ENCODE measurements at regions not wholly inside any gene's neighbourhood (a gene's known extent, or its start where the extent isn't known, plus 50 kb on each side); places are given as distances from the start of the nearest gene placed in this dataset.

DNA sequence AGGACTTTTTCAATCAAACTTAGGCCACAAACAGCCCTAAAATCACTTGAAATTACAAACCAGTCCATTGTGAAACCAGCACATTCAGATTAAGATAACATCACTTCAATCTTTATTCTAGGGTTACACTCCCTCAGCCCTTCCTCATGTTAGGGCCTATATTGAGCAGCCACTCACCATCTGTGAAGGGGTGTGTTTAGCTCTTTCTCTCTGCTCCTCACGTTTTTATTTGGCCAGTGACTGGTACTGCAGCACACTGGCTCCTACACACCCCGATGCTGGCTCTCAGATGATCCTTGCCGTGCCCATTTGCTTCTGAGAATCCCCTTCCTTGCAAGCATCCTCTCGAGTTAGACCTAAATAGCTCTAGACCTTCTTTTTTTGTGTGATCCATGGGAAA lies 604.5 kb downstream of the INHBA start:
- Histone ChIP-seq H3K36me3 (ENCODE audit: insufficient read depth, low read length) (no peaks in the 10 kb centered on the region), H3K4me1 (ENCODE audit: low read length) (no peaks in the 10 kb centered on the region), H3K4me2 (ENCODE audit: low read depth, low read length, poor library complexity, severe bottlenecking) (no peak overlapping the region), H4K20me1 (ENCODE audit: insufficient read depth, low read depth, low read length) (no peaks in the 10 kb centered on the region), H3K9me3 (ENCODE audit: low read length) (no peaks in the 10 kb centered on the region), H3K27me3 (ENCODE audit: low read length) (no peaks in the 10 kb centered on the region), H3K27ac (ENCODE audit: low read length) (no peak overlapping the region), H3K79me2 (ENCODE audit: low read length) (no peaks in the 10 kb centered on the region), H3K9ac (ENCODE audit: low read length) (no peak overlapping the region), H3K9me2 (replicated peaks; ENCODE audit: insufficient read depth, low read length) (no peaks in the 10 kb centered on the region), H3K4me3 (ENCODE audit: low read length) (no peak overlapping the region), H2AFZ (ENCODE audit: low read length) (no peak overlapping the region)
- DNase-seq: no peak

DNA sequence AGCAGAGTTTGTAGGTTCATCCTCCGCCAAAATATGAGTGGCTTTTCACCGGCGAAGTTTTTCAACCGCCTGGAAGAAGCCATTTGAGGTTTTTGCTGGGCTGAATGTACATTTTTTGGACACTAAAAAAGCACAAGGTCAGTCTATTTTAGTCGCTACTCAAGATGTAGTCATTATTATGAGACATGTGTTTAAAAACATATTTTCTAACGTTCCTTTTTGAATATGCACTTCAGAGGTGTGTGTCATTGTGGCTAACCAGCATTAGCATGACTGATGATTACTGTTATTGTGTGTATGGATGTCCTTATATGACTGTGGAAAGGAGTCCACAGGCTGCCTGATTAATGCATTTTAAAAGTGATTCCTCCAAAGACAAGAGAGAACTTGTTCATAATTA lies 605.4 kb downstream of the INHBA start:
- Histone ChIP-seq H3K4me1 (ENCODE audit: low read length) (no peaks in the 10 kb centered on the region), H3K9me3 (ENCODE audit: low read length) (no peaks in the 10 kb centered on the region), H3K27me3 (ENCODE audit: low read length) (no peaks in the 10 kb centered on the region), H4K20me1 (ENCODE audit: insufficient read depth, low read depth, low read length) (no peaks in the 10 kb centered on the region), H3K4me3 (ENCODE audit: low read length) (no peak overlapping the region), H3K36me3 (ENCODE audit: insufficient read depth, low read length) (no peaks in the 10 kb centered on the region), H2AFZ (ENCODE audit: low read length) (no peak overlapping the region), H3K79me2 (ENCODE audit: low read length) (no peaks in the 10 kb centered on the region), H3K27ac (ENCODE audit: low read length) (no peak overlapping the region), H3K9ac (ENCODE audit: low read length) (no peak overlapping the region), H3K4me2 (ENCODE audit: low read depth, low read length, poor library complexity, severe bottlenecking) (no peak overlapping the region), H3K9me2 (replicated peaks; ENCODE audit: insufficient read depth, low read length) (no peaks in the 10 kb centered on the region)
- no peak for DNase-seq

DNA sequence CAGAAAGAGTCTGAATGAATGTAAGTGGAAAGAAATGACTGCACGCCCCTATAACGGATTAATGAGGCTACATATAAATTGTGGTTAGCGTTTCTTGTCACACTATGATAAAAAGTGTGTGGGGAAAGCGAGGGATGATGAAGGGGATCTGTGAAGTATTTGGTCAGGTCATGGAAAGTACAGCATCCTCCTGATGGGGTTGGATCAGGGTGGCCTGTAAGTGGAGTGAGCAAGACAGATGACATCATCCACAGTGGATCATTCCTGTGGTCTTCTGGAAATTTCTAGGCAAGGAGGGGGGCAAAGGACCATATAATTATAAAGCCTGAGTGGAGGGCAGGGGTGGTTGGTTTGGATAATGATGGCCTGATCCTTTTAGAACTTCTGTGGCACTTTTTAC lies 606.0 kb downstream of the INHBA start:
- no peak overlapping the region for H3K27ac ChIP-seq (ENCODE audit: low read length)
- H3K9ac ChIP-seq (ENCODE audit: low read length): no peak overlapping the region
- H3K4me3 ChIP-seq (ENCODE audit: low read length): no peak overlapping the region
- H3K9me2 ChIP-seq (replicated peaks; ENCODE audit: insufficient read depth, low read length): no peaks in the 10 kb centered on the region
- no peak for DNase-seq
- H2AFZ ChIP-seq (ENCODE audit: low read length): no peak overlapping the region
- H3K79me2 ChIP-seq (ENCODE audit: low read length): no peaks in the 10 kb centered on the region
- H3K4me1 ChIP-seq (ENCODE audit: low read length): no peaks in the 10 kb centered on the region
- no peaks in the 10 kb centered on the region for H3K36me3 ChIP-seq (ENCODE audit: insufficient read depth, low read length)
- H3K4me2 ChIP-seq (ENCODE audit: low read depth, low read length, poor library complexity, severe bottlenecking): no peak overlapping the region
- H3K9me3 ChIP-seq (ENCODE audit: low read length): no peaks in the 10 kb centered on the region
- H4K20me1 ChIP-seq (ENCODE audit: insufficient read depth, low read depth, low read length): no peaks in the 10 kb centered on the region
- H3K27me3 ChIP-seq (ENCODE audit: low read length): no peaks in the 10 kb centered on the region

DNA sequence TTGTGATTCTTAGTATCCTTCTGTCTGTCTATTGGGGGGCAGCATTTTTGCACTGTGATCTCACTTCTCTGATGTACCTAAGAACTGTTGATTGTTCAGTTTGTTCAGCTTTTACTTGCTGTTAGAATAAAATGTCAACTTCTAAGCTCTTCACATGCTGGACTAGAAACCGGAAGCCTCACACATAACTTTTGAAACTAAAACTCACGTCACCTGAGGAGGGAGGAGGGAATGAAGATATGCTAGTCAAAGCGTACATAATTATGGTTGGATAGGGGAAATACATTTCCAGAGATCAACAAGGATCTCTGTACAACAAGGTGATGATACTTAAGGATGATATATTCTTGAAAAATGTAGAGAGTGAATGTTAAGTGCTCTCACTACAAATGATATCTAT lies 609.7 kb downstream of the INHBA start:
- Histone ChIP-seq H3K79me2 (ENCODE audit: low read length) (no peaks in the 10 kb centered on the region), H4K20me1 (ENCODE audit: insufficient read depth, low read depth, low read length) (no peaks in the 10 kb centered on the region), H3K27me3 (ENCODE audit: low read length) (no peaks in the 10 kb centered on the region), H3K9ac (ENCODE audit: low read length) (no peak overlapping the region), H3K4me2 (ENCODE audit: low read depth, low read length, poor library complexity, severe bottlenecking) (no peak overlapping the region), H3K9me2 (replicated peaks; ENCODE audit: insufficient read depth, low read length) (no peaks in the 10 kb centered on the region), H3K4me3 (ENCODE audit: low read length) (no peak overlapping the region), H3K36me3 (ENCODE audit: insufficient read depth, low read length) (no peaks in the 10 kb centered on the region), H3K4me1 (ENCODE audit: low read length) (no peaks in the 10 kb centered on the region), H3K9me3 (ENCODE audit: low read length) (no peaks in the 10 kb centered on the region), H2AFZ (ENCODE audit: low read length) (no peak overlapping the region), H3K27ac (ENCODE audit: low read length) (no peak overlapping the region)
- no peak for DNase-seq

DNA sequence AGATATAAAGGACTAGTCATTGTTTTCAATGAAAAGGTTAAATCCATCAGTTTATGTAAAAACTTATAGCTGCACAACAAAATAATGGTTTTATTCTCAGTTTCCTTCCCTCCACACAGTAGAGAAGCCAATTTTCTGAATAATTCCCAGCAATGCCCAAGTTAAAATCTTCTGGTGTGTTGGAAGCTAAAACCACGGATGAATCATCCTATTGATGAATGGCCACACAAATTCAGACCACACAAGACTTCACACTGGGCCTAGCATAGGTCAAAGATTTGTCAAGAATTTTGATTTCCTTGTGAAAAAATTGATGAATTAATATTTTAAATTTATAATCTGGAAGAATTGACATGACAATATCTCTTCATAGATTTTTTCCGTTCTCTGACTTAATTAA lies 617.6 kb downstream of the INHBA start:
- H3K9me3 ChIP-seq (ENCODE audit: low read length): no peaks in the 10 kb centered on the region
- H2AFZ ChIP-seq (ENCODE audit: low read length): no peak overlapping the region
- H3K4me1 ChIP-seq (ENCODE audit: low read length): no peaks in the 10 kb centered on the region
- no peak overlapping the region for H3K9ac ChIP-seq (ENCODE audit: low read length)
- no peaks in the 10 kb centered on the region for H3K36me3 ChIP-seq (ENCODE audit: insufficient read depth, low read length)
- H3K27me3 ChIP-seq (ENCODE audit: low read length): no peaks in the 10 kb centered on the region
- H3K27ac ChIP-seq (ENCODE audit: low read length): no peak overlapping the region
- no peak overlapping the region for H3K4me3 ChIP-seq (ENCODE audit: low read length)
- no peak overlapping the region for H3K4me2 ChIP-seq (ENCODE audit: low read depth, low read length, poor library complexity, severe bottlenecking)
- no peak for DNase-seq
- H3K79me2 ChIP-seq (ENCODE audit: low read length): no peaks in the 10 kb centered on the region
- H4K20me1 ChIP-seq (ENCODE audit: insufficient read depth, low read depth, low read length): no peaks in the 10 kb centered on the region
- H3K9me2 ChIP-seq (replicated peaks; ENCODE audit: insufficient read depth, low read length): no peaks in the 10 kb centered on the region

DNA sequence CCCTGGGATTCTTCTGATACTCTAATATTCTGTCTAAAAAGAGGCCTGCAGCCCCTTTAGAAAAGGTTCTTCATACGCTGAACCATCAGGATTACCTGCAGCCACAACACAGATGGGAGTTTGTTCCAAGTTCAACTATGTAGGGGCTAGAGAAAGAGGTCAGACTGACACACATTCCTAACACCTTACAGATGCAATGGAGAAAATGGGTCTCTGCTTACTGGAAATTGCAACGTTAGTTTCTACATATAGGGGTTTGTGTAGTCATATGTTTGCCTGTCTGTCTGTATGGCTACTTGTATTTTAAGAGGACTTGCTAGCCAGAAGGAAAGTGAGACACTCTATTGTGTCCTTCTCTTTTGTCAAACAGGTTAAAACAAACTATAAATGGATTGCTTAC lies 618.5 kb downstream of the INHBA start:
- Histone ChIP-seq H3K9me3 (ENCODE audit: low read length) (no peaks in the 10 kb centered on the region), H3K9ac (ENCODE audit: low read length) (no peak overlapping the region), H4K20me1 (ENCODE audit: insufficient read depth, low read depth, low read length) (no peaks in the 10 kb centered on the region), H3K9me2 (replicated peaks; ENCODE audit: insufficient read depth, low read length) (no peaks in the 10 kb centered on the region), H3K4me2 (ENCODE audit: low read depth, low read length, poor library complexity, severe bottlenecking) (no peak overlapping the region), H3K79me2 (ENCODE audit: low read length) (no peaks in the 10 kb centered on the region), H3K4me1 (ENCODE audit: low read length) (no peaks in the 10 kb centered on the region), H2AFZ (ENCODE audit: low read length) (no peak overlapping the region), H3K36me3 (ENCODE audit: insufficient read depth, low read length) (no peaks in the 10 kb centered on the region), H3K4me3 (ENCODE audit: low read length) (no peak overlapping the region), H3K27me3 (ENCODE audit: low read length) (no peaks in the 10 kb centered on the region), H3K27ac (ENCODE audit: low read length) (no peak overlapping the region)
- no peak for DNase-seq

DNA sequence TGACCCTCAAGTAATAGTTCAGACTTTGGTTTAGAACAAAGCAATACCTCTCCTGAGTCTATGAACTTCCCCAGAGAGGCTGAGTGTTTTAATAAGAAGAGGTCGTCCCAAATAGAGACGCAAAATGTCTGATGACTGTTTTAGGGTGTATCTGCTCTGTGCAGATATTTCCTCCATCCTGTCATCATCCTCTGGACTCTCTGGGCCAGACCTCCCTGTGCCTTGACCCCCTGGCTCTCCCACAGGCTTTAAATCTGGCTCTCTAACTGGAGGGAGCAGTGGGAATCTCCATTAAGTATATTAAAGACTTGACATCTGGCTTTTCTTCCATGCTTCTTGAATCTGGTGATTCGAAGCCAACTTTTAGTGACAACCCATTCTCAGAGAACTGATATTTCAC lies 633.3 kb downstream of the INHBA start:
- no peaks in the 10 kb centered on the region for H3K4me1 ChIP-seq (ENCODE audit: low read length)
- H3K27me3 ChIP-seq (ENCODE audit: low read length): no peaks in the 10 kb centered on the region
- DNase-seq: no peak
- no peaks in the 10 kb centered on the region for H4K20me1 ChIP-seq (ENCODE audit: insufficient read depth, low read depth, low read length)
- H3K9me2 ChIP-seq (replicated peaks; ENCODE audit: insufficient read depth, low read length): peaks cover 6% of the 10 kb centered on the region; the same call in 1 of the 2 replicates
- H3K4me3 ChIP-seq (ENCODE audit: low read length): no peak overlapping the region
- H3K27ac ChIP-seq (ENCODE audit: low read length): no peak overlapping the region
- no peaks in the 10 kb centered on the region for H3K9me3 ChIP-seq (ENCODE audit: low read length)
- H3K9ac ChIP-seq (ENCODE audit: low read length): no peak overlapping the region
- no peaks in the 10 kb centered on the region for H3K36me3 ChIP-seq (ENCODE audit: insufficient read depth, low read length)
- no peaks in the 10 kb centered on the region for H3K79me2 ChIP-seq (ENCODE audit: low read length)
- no peak overlapping the region for H3K4me2 ChIP-seq (ENCODE audit: low read depth, low read length, poor library complexity, severe bottlenecking)
- no peak overlapping the region for H2AFZ ChIP-seq (ENCODE audit: low read length)

DNA sequence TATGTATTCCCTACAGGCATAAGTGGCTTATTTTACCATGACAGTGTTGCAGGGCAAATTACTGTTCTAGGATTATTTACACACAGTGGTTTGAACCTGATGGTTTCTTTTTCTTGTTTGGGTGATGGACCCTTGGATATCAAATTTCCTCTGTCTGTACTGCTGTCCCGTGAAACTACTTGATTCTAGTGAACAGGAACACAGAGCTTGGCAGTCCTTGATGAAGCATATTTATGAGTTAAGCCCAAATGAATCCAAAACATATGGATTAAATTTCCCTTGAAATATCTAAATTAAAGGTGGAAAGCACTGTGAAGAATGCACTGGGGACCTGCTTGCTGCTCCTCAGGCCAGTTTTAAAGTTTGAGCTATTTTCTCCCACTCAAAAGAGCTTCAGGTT lies 635.3 kb downstream of the INHBA start:
- Histone ChIP-seq H3K9me2 (replicated peaks; ENCODE audit: insufficient read depth, low read length) (peaks cover 6% of the 10 kb centered on the region; the same call in 1 of the 2 replicates), H3K27me3 (ENCODE audit: low read length) (no peaks in the 10 kb centered on the region), H4K20me1 (ENCODE audit: insufficient read depth, low read depth, low read length) (no peaks in the 10 kb centered on the region), H3K4me3 (ENCODE audit: low read length) (no peak overlapping the region), H3K36me3 (ENCODE audit: insufficient read depth, low read length) (no peaks in the 10 kb centered on the region), H3K9me3 (ENCODE audit: low read length) (no peaks in the 10 kb centered on the region), H3K9ac (ENCODE audit: low read length) (no peak overlapping the region), H3K27ac (ENCODE audit: low read length) (no peak overlapping the region), H3K4me1 (ENCODE audit: low read length) (no peaks in the 10 kb centered on the region), H2AFZ (ENCODE audit: low read length) (no peak overlapping the region), H3K79me2 (ENCODE audit: low read length) (no peaks in the 10 kb centered on the region), H3K4me2 (ENCODE audit: low read depth, low read length, poor library complexity, severe bottlenecking) (no peak overlapping the region)
- DNase-seq: no peak

DNA sequence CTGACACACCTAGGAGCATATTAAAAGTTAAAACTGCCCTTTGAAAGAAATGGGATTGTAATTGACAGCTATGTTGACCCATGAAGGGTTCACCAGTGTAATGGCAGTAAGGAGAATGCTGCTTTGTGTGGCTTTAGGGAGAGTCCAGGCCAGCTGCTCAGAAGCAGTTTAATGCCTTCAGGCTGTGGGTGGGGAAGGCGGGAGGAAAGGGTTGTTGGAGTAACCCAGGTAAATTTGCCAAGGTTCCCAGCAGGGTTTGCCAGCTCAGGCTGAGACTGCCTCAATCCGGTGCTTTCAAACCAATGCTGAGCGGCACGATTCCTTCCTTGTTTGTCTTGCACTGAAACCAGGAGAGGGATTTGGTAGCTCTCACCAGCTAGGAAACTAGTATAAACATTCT lies 637.2 kb downstream of the INHBA start:
- Histone ChIP-seq H3K9ac (ENCODE audit: low read length) (no peak overlapping the region), H3K9me2 (replicated peaks; ENCODE audit: insufficient read depth, low read length) (peaks cover 6% of the 10 kb centered on the region; the same call in 1 of the 2 replicates), H3K79me2 (ENCODE audit: low read length) (no peaks in the 10 kb centered on the region), H3K27ac (ENCODE audit: low read length) (no peak overlapping the region), H3K36me3 (ENCODE audit: insufficient read depth, low read length) (no peaks in the 10 kb centered on the region), H3K9me3 (ENCODE audit: low read length) (no peaks in the 10 kb centered on the region), H3K27me3 (ENCODE audit: low read length) (no peaks in the 10 kb centered on the region), H3K4me3 (ENCODE audit: low read length) (no peak overlapping the region), H3K4me1 (ENCODE audit: low read length) (no peaks in the 10 kb centered on the region), H2AFZ (ENCODE audit: low read length) (no peak overlapping the region), H4K20me1 (ENCODE audit: insufficient read depth, low read depth, low read length) (no peaks in the 10 kb centered on the region), H3K4me2 (ENCODE audit: low read depth, low read length, poor library complexity, severe bottlenecking) (no peak overlapping the region)
- DNase-seq: no peak
